C4-2B (cell line): ENCODE measurements at regions not wholly inside any gene's neighbourhood (a gene's known extent, or its start where the extent isn't known, plus 50 kb on each side); places are given as distances from the start of the nearest gene placed in this dataset.

Source experiments
- H3K27ac ChIP-seq: fragments of 450-650 bp; 2 replicates; pipeline ENCODE4 v1.5.1; 2017
- ZFX ChIP-seq: fragments of 450-650 bp; IDR thresholded peaks from 2 replicates; pipeline ENCODE4 v1.6.1; 2017
- TF ChIP-seq, protein P1 (sequence below): fragments of 450-650 bp; conservative IDR thresholded peaks from 2 replicates; pipeline ENCODE4 v1.5.1; 2017; ENCODE audit warnings: mild to moderate bottlenecking

GRCh38 chr1:96038636-96039035 is 682.9 kb upstream of the PTBP2 start:
- TF ChIP-seq ZFX: no peak
- TF ChIP-seq, protein P1, sequence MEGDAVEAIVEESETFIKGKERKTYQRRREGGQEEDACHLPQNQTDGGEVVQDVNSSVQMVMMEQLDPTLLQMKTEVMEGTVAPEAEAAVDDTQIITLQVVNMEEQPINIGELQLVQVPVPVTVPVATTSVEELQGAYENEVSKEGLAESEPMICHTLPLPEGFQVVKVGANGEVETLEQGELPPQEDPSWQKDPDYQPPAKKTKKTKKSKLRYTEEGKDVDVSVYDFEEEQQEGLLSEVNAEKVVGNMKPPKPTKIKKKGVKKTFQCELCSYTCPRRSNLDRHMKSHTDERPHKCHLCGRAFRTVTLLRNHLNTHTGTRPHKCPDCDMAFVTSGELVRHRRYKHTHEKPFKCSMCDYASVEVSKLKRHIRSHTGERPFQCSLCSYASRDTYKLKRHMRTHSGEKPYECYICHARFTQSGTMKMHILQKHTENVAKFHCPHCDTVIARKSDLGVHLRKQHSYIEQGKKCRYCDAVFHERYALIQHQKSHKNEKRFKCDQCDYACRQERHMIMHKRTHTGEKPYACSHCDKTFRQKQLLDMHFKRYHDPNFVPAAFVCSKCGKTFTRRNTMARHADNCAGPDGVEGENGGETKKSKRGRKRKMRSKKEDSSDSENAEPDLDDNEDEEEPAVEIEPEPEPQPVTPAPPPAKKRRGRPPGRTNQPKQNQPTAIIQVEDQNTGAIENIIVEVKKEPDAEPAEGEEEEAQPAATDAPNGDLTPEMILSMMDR: no peak
- H3K27ac ChIP-seq: no peak overlapping the region

- TF ChIP-seq, protein P1: no peak
Measured at GRCh38 chr1:96039910-96040309, 681.7 kb upstream of the PTBP2 start.

GRCh38 chr1:96041470-96041869 is 680.1 kb upstream of the PTBP2 start:
- TF ChIP-seq, protein P1: no peak
- TF ChIP-seq ZFX: no peak
- H3K27ac ChIP-seq: no peak overlapping the region

More at GRCh38 chr1:96039910-96040309, 681.7 kb upstream of the PTBP2 start:
- no peak overlapping the region for H3K27ac ChIP-seq

GRCh38 chr1:96048572-96049212 is 672.9 kb upstream of the PTBP2 start:
- no peak for TF ChIP-seq ZFX
- TF ChIP-seq, protein P1: no peak
- H3K27ac ChIP-seq: no peak overlapping the region

- H3K27ac ChIP-seq: no peak overlapping the region
- TF ChIP-seq, protein P1: no peak
- no peak for TF ChIP-seq ZFX
Measured at GRCh38 chr1:96049759-96050409, 671.7 kb upstream of the PTBP2 start.

DNA sequence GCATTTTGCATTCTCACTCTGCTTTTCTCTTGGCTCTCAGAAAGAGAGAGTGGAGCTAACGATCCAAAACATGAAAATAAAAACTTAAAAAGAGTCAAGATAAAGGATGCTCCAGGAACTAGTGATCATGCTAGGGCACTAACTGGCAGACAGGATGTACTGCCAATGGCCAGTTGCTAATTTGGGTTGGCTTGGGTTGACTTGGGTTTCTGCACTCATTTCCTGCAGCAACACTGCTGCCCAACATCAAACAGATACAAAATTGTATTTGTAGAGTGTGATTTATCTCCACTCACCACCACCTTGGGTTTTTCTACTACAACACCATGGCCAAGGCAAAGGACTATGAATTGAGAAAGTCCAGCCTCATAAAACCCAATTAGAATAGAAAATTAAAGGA is 662.3 kb upstream of the PTBP2 start:
- TF ChIP-seq, protein P1: no peak
- no peak for TF ChIP-seq ZFX
- H3K27ac ChIP-seq: no peak overlapping the region

GRCh38 chr1:96059736-96060135 is 661.8 kb upstream of the PTBP2 start:
- H3K27ac ChIP-seq: no peak overlapping the region
- TF ChIP-seq ZFX: no peak
- TF ChIP-seq, protein P1: no peak
